GM19467 (cell line): ENCODE measurements at regions not wholly inside any gene's neighbourhood (a gene's known extent, or its start where the extent isn't known, plus 50 kb on each side); places are given as distances from the start of the nearest gene placed in this dataset.
"Not testable (repeated sequence)": the region's sequence is repeated elsewhere in the genome, so short reads cannot be mapped to it uniquely, and the experiment has no call there.

Source experiments
- ATAC-seq: cut with Tn5 transposase; IDR thresholded peaks from one replicate; pipeline ENCODE4 v1.9.1; 2021; ENCODE audit warnings: mild to moderate bottlenecking, moderate library complexity; ENCODE audit not compliant: unreplicated experiment

DNA sequence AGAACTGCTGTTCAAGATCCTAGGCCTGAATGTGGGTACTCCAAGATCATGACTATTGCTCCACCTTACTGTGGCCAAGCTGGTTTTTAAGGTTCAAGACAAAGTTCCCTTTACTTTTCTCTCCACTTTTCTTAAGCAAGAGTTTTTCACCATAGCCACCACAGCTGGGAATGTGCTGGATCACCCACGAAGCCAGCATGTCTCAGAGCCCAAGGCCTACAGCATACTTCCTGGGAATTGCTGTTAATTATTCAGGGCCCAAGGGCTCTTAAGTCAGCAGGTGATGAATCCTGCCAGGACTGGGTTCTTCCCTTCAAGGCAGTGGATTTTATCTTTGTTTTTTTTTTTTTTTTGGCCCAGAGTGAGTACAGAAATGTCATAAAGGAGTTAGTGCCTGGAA lies 149.4 kb upstream of the TUSC1 start:
- no peak for ATAC-seq

DNA sequence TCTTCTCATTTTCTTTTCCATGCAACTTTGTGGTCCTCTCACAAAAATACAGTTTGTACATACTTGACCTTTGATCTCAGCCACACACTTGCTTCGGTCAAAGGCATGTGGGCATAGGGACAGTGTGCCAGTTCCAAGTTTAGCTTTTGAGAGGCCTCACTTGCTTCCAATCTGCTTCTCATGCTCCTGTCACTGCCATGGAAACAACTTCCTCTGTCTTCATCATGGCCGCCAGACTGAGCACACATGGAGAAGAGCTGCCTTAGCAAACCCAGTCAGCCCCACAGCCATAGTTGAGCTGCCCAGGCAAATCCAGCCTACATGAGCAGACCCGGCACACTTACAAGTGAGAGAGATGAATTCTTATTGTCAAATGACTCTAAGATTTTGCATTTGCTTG lies 138.2 kb upstream of the TUSC1 start:
- ATAC-seq = no peak

DNA sequence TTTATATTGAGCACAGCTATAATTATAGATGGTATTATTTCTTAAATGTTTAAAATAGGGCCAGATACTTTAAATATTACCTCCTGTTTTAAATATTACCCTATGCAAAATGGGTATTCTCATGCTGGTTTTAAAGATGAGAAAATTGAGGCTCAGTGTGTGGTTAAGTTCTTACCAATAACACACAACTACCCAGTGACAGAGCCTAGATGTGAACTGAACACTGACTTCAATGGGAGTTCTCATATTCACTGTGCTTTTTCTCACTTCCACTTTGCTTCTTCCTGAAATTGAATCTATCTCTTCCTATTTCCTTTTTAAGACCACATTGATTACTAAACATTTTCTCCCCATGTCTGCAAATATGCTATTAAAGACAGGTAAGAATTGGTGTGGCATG lies 135.8 kb upstream of the TUSC1 start:
- ATAC-seq = no peak

DNA sequence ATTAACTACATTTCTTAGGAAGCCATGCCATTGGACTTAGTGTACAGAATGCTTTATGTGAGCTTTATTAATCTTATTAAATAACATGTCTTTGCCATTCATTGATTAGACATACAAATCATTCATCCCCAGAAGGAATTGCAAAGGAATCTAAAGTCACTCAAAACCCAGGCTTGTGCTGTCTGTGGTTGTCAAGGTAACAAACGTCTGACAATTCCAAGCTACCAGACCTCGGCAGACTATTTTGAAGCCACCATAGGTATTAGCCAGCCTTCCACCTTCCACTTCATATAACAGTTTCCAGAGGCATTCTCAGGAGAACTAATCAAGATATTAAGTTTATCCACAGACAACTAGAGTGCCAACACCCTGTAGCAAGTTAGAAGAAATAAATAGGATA lies 135.2 kb upstream of the TUSC1 start:
- ATAC-seq = no peak

DNA sequence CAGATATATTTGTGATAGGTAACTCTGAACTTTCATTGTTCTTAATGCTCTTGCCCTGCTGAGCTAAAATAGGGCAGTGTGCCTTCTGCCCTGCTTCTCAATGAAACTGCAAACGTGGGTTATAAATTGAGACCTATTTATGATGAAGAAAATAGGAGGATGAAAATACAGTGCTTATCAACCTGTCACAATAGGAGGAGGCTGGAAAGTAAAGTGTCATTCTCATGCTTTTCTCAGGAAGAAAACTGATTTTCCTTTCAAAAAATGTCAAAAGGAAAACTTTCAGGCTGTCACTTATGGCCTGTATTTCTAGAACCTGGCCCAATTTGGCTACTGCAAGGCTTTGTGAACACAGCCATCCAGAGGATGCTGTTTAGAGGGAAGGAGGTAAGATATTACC lies 130.3 kb upstream of the TUSC1 start:
- no peak for ATAC-seq

DNA sequence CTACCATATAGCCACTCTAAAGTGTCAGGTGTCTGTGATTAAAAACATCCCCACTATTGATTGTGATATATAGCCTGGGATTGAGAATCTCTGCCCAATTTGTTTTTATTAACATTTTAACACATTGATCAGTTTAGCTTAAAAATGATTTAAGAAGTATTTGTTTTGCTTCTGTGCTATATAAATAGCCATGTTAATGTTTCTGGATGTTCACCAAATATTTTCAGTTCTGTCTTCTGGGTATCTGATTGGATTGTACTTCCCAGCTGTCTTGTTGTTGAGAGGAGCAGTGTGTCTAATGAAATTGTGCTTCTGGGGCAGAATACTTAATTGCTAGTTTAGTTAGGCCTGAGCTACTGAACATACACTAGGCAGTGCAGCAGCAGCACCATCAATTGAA lies 126.6 kb upstream of the TUSC1 start:
- no peak for ATAC-seq

DNA sequence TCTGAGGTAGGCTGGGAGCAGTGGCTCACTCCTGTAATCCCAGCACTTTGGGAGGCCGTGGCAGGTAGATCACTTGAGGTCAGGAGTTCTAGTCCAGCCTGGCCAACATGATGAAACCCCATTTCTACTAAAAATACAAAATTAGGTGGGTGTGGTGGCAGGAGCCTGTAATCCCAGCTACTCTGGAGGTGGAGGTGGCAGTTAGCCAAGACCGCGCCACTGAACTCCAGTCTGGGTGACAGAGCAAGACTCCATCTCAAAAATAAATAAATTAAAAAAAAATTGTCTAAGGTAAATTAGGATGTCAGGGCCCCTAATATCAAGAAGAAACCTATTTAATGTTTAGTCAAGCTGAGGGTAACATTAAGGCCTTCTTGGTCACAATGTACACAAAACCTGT lies 123.7 kb upstream of the TUSC1 start:
- ATAC-seq = not testable (repeated sequence)

DNA sequence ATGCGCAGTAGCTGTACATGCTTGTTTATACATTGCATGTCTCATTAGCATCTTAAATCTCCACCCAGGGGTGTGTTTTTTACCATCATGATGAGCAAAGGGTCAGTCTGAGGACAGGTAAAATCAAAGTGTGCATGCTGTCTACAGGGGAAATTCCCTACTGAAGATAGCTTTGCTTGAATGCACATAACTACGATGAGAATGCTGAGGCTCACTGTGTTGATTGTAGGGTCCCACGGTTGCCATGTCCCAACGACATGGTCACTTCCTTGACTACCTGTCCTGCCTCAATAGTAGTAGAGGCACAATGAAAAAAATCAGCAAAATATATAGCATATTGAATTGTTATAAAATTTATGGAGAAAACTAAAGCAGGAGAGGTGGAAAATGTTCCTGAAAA lies 95.6 kb upstream of the TUSC1 start:
- ATAC-seq = no peak

DNA sequence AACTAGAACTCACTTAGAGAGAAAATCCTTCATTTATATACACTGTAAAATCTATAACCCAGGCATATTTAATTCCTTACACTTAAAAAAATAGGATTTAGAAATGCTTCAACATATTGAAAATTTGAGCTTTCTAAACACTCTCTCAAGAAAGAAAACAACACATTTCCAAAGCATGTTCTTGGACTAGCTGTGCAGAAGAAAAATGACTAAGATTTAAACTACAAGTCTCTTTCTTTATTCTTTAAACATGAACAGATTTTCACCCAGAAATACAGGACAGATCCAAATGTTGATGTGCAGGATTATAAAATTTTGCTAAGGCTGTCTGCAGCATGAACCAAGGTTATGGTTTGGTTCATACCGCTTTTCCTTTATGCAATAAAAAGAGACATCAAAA lies 77.7 kb upstream of the TUSC1 start:
- ATAC-seq = no peak

DNA sequence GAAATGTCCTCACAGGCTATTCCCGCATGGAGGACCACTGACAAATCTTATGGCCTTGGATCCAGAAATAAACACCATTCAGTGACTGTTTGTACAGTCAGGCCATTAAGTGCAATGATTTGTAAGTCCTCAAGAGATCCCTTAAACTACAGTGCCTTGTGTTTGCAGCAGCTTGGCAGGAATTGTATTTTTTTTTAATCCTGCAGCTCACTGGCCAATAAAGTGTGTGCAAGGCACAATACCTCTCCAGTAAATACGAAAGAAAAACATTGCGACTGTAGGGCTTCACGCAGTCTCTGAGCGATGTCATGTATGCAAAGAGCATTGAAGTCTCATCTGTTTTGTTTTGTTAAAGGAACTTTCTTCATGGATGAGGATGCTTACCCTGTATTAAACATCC lies 74.2 kb upstream of the TUSC1 start:
- no peak for ATAC-seq

DNA sequence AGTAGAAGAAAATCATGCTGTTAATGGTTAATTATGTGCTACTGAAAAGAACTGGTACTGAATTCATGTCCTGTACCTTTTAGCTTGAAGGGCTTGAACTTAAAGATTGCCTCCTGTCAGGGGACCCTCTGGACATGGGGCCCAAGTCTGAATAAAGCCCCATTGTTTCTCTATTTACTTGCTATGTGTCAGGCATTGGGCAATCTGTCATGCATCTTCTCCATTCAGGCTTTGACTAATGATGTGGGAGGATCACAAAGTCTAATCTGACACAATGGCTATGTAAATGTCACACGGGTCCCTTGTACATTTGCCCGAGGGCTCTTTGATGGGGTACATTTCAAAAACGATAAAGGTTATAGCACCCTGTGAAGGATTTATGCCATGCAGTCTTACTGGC lies 64.0 kb upstream of the TUSC1 start:
- no peak for ATAC-seq

DNA sequence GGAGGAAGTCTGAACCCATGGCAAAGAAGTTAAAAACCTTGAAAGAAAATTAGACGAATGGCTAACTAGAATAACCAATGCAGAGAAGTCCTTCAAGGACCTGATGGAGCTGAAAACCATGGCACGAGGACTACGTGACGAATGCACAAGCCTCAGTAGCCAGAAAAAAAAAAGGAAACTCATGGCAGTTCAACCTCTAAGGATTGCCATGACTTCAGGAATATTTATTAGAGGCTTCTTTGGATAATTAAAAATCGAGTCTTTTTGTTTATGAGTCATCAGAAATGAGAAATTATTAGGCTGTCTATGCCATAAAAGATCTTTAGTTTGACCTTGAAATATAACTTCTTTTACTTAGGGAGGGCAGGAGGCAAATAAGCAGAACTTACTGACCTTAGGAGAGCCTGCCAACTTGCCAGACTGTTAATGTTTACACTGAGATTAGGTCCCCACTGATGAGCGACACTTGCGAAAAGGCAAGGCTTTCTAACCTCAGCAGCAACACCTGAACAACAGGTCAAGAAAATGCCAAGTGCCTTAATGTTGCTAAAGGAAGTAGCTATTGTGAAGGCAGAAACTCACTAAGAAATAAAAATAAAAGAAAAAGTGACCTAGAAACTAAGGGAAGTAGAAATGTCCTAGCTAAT lies 55.2 kb upstream of the TUSC1 start:
- no peak for ATAC-seq

DNA sequence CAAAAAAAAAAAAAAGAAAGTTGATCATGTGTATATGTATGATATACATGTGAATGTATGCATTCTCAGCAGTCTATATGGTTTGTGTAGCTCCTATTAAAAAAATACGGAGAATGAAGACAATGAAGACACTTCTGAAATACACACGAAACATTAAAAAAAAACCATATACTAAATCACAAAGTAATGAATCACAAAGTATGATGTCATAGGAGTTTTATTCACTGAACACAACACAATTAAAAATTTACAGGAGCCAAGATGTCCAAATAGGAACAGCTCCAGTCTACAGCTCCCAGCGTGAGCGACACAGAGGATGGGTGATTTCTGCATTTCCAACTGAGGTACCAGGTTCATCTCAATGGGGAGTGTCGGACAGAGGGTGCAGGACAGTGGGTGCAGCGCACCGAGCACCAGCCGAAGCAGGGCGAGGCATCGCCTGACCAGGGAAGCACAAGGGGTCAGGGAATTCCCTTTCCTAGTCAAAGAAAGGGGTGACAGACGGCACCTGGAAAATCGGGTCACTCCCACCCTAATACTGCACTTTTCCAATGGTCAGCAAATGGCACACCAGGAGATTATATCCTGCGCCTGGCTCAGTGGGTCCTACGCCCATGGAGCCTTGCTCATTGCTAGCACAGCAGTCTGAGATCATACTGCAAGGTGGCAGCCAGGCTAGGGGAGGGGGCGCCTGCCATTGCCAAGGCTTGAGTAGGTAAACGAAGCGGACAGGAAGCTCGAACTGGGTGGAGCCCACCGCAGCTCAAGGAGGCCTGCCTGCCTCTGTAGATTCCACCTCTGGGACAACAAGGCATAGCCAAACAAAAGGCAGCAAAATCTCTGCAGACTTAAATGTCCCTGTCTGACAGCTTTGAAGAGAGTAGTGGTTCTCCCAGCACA lies 53.9 kb upstream of the TUSC1 start:
- ATAC-seq = not testable (repeated sequence)
